GM19455 (cell line): ENCODE measurements at regions not wholly inside any gene's neighbourhood (a gene's known extent, or its start where the extent isn't known, plus 50 kb on each side); places are given as distances from the start of the nearest gene placed in this dataset.

Source experiments
- ATAC-seq: cut with Tn5 transposase; IDR thresholded peaks from one replicate; pipeline ENCODE4 v1.9.1; 2021; ENCODE audit not compliant: unreplicated experiment

GRCh38 chr6:23200946-23201345 lies 631.6 kb downstream of the HDGFL1 start:
- ATAC-seq = no peak

- ATAC-seq = no peak
Observed at GRCh38 chr6:23202207-23202606, 632.8 kb downstream of the HDGFL1 start.

GRCh38 chr6:23212398-23212797 lies 643.0 kb downstream of the HDGFL1 start:
- no peak for ATAC-seq

GRCh38 chr6:23213193-23213592 lies 643.8 kb downstream of the HDGFL1 start:
- ATAC-seq = no peak

- no peak for ATAC-seq
Observed at GRCh38 chr6:23213651-23214050, 644.3 kb downstream of the HDGFL1 start.

- ATAC-seq = no peak
Observed at GRCh38 chr6:23218751-23219150, 649.4 kb downstream of the HDGFL1 start.

- ATAC-seq = no peak
Observed at GRCh38 chr6:23222724-23223123, 653.4 kb downstream of the HDGFL1 start.

GRCh38 chr6:23224540-23224939 lies 655.2 kb downstream of the HDGFL1 start:
- ATAC-seq = no peak

- ATAC-seq = no peak
Observed at GRCh38 chr6:23228439-23229024, 659.2 kb downstream of the HDGFL1 start.

- ATAC-seq = no peak
Observed at GRCh38 chr6:23243854-23244253, 674.5 kb downstream of the HDGFL1 start.

GRCh38 chr6:23244300-23244699 lies 674.9 kb downstream of the HDGFL1 start:
- no peak for ATAC-seq

GRCh38 chr6:23245572-23245971 lies 676.2 kb downstream of the HDGFL1 start:
- no peak for ATAC-seq

- ATAC-seq = no peak
Observed at GRCh38 chr6:23246896-23247295, 677.5 kb downstream of the HDGFL1 start.

GRCh38 chr6:23250556-23250955 lies 681.2 kb downstream of the HDGFL1 start:
- ATAC-seq = no peak

GRCh38 chr6:23262864-23263263 lies 693.5 kb downstream of the HDGFL1 start:
- ATAC-seq = no peak

GRCh38 chr6:23265270-23265669 lies 695.9 kb downstream of the HDGFL1 start:
- no peak for ATAC-seq

GRCh38 chr6:23266536-23266935 lies 697.2 kb downstream of the HDGFL1 start:
- no peak for ATAC-seq

GRCh38 chr6:23267651-23268050 lies 698.3 kb downstream of the HDGFL1 start:
- no peak for ATAC-seq

- ATAC-seq = no peak
Observed at GRCh38 chr6:23268348-23268747, 699.0 kb downstream of the HDGFL1 start.

- no peak for ATAC-seq
Observed at GRCh38 chr6:23269436-23269835, 700.1 kb downstream of the HDGFL1 start.

- no peak for ATAC-seq
Observed at GRCh38 chr6:23272536-23272935, 703.2 kb downstream of the HDGFL1 start.

GRCh38 chr6:23277521-23278179 lies 708.3 kb downstream of the HDGFL1 start:
- no peak for ATAC-seq

- ATAC-seq = no peak
Observed at GRCh38 chr6:23278180-23278532, 708.8 kb downstream of the HDGFL1 start.
